ENCODE measurements at regions not wholly inside any gene's neighbourhood (a gene's known extent, or its start where the extent isn't known, plus 50 kb on each side); places are given as distances from the start of the nearest gene placed in this dataset.
"Not testable (repeated sequence)": the region's sequence is repeated elsewhere in the genome, so short reads cannot be mapped to it uniquely, and the experiment has no call there.

DNA sequence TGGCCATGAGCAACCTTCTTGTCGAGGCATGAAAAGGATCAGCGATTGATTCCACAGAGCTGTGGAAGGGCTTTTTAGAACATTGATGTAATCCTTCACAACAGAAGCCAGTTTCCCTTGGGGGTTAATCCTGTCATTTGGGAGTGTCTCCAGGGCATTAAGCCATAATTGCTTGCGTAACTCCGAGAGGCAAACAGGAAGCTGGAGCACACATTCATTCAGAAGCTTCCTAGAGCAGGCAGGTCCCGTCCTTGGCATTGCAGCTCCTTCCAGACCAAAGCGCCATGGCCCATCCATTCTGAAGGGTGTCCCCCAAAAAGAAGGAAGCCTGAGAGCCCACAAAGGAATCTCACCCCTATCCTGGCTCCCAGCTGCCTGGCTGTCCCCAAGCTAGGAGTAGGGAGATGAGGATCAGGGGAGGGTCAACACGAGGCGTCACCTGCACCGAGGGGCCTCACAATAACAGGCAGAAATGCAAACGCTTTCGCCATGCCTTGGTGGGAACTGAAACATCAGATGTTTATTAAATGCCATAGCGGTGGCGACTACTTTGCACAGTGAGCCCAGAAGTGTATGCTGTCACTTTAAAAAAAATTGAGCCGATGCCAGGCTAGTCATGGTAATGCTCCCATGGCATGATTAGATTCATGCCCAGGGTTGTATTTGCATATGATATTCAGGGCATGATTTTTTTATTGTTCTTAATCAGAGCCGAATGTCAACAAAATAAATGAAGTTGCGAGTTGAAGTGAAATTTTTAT is 339.4 kb downstream of the BCL11A start:
- DNase-seq: peak; percentile 79
- Histone ChIP-seq H3K27ac (peak overlapping the region; percentile 41), H3K27me3 (ENCODE audit: insufficient read depth, low read depth, severe bottlenecking) (no peaks in the 10 kb centered on the region), H3K36me3 (no peaks in the 10 kb centered on the region), H3K9me3 (ENCODE audit: severe bottlenecking) (no peaks in the 10 kb centered on the region), H3K4me3 (ENCODE audit: low read depth, low read length) (no peak overlapping the region)
- TF ChIP-seq, protein P1, sequence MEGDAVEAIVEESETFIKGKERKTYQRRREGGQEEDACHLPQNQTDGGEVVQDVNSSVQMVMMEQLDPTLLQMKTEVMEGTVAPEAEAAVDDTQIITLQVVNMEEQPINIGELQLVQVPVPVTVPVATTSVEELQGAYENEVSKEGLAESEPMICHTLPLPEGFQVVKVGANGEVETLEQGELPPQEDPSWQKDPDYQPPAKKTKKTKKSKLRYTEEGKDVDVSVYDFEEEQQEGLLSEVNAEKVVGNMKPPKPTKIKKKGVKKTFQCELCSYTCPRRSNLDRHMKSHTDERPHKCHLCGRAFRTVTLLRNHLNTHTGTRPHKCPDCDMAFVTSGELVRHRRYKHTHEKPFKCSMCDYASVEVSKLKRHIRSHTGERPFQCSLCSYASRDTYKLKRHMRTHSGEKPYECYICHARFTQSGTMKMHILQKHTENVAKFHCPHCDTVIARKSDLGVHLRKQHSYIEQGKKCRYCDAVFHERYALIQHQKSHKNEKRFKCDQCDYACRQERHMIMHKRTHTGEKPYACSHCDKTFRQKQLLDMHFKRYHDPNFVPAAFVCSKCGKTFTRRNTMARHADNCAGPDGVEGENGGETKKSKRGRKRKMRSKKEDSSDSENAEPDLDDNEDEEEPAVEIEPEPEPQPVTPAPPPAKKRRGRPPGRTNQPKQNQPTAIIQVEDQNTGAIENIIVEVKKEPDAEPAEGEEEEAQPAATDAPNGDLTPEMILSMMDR (IDR thresholded peaks at IDR 0.05; ENCODE audit: low read depth, low read length): no peak

DNA sequence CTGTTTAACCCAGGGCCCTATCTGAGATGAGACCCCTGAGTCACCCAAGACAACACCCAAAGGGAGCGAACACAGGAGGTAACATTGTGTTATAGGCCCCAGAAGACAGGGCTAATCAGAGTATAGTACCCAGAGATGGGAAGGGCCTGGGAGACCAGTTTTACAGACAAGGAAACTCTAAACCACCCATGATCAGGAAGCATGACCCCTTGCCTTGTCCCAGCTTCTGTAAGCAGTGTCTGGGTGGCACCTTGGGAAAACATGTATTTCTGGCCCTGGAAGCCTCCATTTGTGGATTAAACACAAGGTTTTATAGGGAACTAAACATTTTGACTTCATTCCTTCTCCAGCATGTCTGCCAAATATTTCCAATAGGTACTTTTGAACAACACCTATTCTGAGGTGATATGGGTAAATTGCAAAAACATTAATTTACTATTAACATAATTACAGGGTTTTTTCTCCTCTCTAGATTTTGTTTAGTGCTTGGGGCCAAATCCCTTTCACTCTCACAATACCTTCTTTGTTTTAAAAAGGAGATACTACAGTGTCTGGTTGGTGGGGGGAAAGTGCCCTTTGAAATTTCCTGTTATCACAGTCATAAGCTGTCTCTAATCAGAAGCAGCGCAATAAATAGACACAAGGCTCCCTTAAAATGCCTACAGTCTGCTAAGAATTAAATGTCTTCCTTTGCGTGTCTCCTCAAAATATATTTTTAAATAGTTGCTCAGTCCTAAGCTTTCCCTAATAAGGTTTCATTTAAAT is 341.1 kb downstream of the BCL11A start:
- no peak overlapping the region for H3K27ac ChIP-seq
- TF ChIP-seq, protein P1 (IDR thresholded peaks at IDR 0.05; ENCODE audit: low read depth, low read length): no peak

DNA sequence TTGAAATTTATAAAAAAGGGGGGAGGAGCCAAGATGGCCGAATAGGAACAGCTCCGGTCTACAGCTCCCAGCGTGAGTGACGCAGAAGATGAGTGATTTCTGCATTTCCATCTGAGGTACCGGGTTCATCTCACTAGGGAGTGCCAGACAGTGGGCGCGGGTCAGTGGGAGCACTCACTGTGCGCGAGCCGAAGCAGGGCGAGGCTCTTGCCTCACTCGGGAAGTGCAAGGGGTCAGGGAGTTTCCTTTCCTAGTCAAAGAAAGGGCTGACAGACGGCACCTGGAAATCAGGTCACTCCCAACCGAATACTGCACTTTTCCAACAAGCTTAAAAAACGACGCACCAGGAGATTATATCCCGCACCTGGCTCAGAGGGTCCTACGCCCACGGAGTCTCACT is 364.4 kb downstream of the BCL11A start:
- H3K36me3 ChIP-seq; H3K4me3 ChIP-seq (ENCODE audit: low read depth, low read length); DNase-seq; H3K27me3 ChIP-seq (ENCODE audit: insufficient read depth, low read depth, severe bottlenecking); H3K27ac ChIP-seq: not testable (repeated sequence)
- peaks cover 17% of the 10 kb centered on the region for H3K9me3 ChIP-seq (ENCODE audit: severe bottlenecking)

More for the DNA sequence above, 341.1 kb downstream of the BCL11A start:
- H3K4me3 ChIP-seq (ENCODE audit: low read depth, low read length): no peak overlapping the region
- H3K36me3 ChIP-seq: no peaks in the 10 kb centered on the region
- no peaks in the 10 kb centered on the region for H3K9me3 ChIP-seq (ENCODE audit: severe bottlenecking)
- no peak for DNase-seq
- H3K27me3 ChIP-seq (ENCODE audit: insufficient read depth, low read depth, severe bottlenecking): no peaks in the 10 kb centered on the region

DNA sequence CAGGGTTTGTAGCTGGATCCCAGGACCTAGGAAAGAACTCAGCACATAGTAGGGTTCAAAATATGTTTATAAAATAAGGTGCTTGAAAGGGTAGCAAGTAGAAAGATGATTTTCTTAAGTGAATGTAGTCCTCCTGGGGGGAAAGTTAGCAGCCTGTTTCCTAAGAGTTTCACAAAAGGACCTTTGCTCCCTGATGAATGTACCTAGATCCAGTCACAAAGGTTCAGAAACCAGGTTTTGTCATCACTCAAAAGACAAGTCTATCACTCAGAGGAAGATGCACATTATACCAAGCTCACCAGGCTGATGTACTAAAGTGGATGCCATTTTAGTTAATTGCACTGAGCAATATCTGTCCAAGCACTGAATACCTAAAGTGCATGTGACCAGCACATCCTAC is 378.2 kb downstream of the BCL11A start:
- Histone ChIP-seq H3K4me3 (ENCODE audit: low read depth, low read length) (no peak overlapping the region), H3K27me3 (ENCODE audit: insufficient read depth, low read depth, severe bottlenecking) (no peaks in the 10 kb centered on the region), H3K27ac (no peak overlapping the region), H3K9me3 (ENCODE audit: severe bottlenecking) (no peaks in the 10 kb centered on the region), H3K36me3 (no peaks in the 10 kb centered on the region)
- TF ChIP-seq, protein P1 (IDR thresholded peaks at IDR 0.05; ENCODE audit: low read depth, low read length): no peak
- DNase-seq: no peak

DNA sequence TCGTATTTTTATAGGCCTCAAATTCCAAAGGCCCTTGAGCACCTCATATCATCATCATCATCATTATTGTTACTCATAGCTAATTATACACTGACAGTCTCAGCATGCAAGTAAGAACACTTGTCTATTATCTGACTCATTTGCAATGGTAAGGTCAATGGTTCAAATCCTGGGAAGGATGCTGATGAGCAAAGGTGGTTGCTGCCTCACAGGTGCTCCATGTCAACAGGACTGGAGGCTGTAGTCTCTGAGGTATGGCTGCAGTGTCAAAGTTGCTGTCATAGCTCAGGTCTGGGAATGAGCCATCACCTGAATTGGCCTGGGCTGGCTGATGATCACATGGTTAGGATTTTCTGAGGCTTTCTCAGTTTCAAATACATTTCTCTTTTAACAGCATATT is 379.3 kb downstream of the BCL11A start:
- Histone ChIP-seq H3K9me3 (ENCODE audit: severe bottlenecking) (no peaks in the 10 kb centered on the region), H3K27ac (no peak overlapping the region), H3K36me3 (no peaks in the 10 kb centered on the region), H3K4me3 (ENCODE audit: low read depth, low read length) (no peak overlapping the region), H3K27me3 (ENCODE audit: insufficient read depth, low read depth, severe bottlenecking) (no peaks in the 10 kb centered on the region)
- TF ChIP-seq, protein P1 (IDR thresholded peaks at IDR 0.05; ENCODE audit: low read depth, low read length): no peak
- no peak for DNase-seq

DNA sequence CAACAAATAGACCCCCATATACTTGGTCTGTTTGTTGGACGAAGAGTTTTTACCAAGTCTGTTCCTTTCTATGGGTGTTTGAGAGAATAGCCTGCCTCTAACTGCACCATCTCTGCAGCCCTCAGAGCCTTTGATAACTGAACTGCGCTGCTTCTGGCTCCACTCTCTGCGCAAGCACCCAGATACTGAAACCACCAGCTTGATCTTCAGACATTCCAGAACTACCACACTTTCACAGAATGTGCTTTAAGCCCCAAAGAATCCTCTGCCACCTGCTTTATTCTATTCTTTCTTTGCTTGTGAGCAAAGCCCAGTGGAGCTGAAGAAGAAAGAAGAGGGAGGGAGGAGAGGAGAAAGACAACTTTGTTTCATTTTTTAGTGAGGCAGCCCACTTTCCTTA is 380.7 kb downstream of the BCL11A start:
- no peak overlapping the region for H3K4me3 ChIP-seq (ENCODE audit: low read depth, low read length)
- H3K9me3 ChIP-seq (ENCODE audit: severe bottlenecking): no peaks in the 10 kb centered on the region
- H3K27me3 ChIP-seq (ENCODE audit: insufficient read depth, low read depth, severe bottlenecking): no peaks in the 10 kb centered on the region
- TF ChIP-seq, protein P1 (IDR thresholded peaks at IDR 0.05; ENCODE audit: low read depth, low read length): no peak
- no peak overlapping the region for H3K27ac ChIP-seq
- no peaks in the 10 kb centered on the region for H3K36me3 ChIP-seq
- no peak for DNase-seq

All from WERI-Rb-1 (cell line).